Fibroblast of lung (primary cell): ENCODE measurements at regions not wholly inside any gene's neighbourhood (a gene's known extent, or its start where the extent isn't known, plus 50 kb on each side); places are given as distances from the start of the nearest gene placed in this dataset.

Experiments used
- DNase-seq, 2 donors: peaks; one replicate each; pipeline versions ENCODE4 v3.0.0 to v3.0.0-alpha.2; 2010; ENCODE audit warnings: low read depth in 2 of 2
- H2AFZ ChIP-seq: 2 replicates; pipeline ENCODE4 v1.5.1; 2012; ENCODE audit warnings: low read length, control low read depth, inconsistent platforms
- H3K27ac ChIP-seq: 2 replicates; pipeline ENCODE4 v1.5.1; 2011; ENCODE audit warnings: low read length, control low read depth; ENCODE audit not compliant: insufficient read depth
- H3K27me3 ChIP-seq: 2 replicates; pipeline ENCODE4 v1.5.1; 2011; ENCODE audit warnings: mild to moderate bottlenecking, low read length; ENCODE audit not compliant: control insufficient read depth, insufficient read depth
- H3K36me3 ChIP-seq: 2 replicates; pipeline ENCODE4 v1.5.1; 2011; ENCODE audit warnings: low read length; ENCODE audit not compliant: control insufficient read depth, insufficient read depth
- H3K4me1 ChIP-seq: 2 replicates; pipeline ENCODE4 v1.5.1; 2011; ENCODE audit warnings: low read length; ENCODE audit not compliant: control insufficient read depth, insufficient read depth; ENCODE audit errors: extremely low read depth
- H3K4me2 ChIP-seq: 2 replicates; pipeline ENCODE4 v1.5.1; 2011; ENCODE audit warnings: low read length, control low read depth; ENCODE audit not compliant: insufficient read depth; ENCODE audit errors: extremely low read depth
- H3K4me3 ChIP-seq, 4 experiments: fragments of 200-600 bp in 1 of 4; sonication (generic) in 1 of 4; replicated peaks in 1 of 4; 2 replicates each; pipeline ENCODE4 v1.5.1; 2011 to 2016; ENCODE audit warnings: low read length in 4 of 4, low read depth in 3 of 4, mild to moderate bottlenecking in 3 of 4, control low read depth in 2 of 4, inconsistent platforms in 1 of 4, mixed read lengths in 1 of 4; ENCODE audit not compliant: insufficient read depth in 1 of 4; ENCODE audit errors: control extremely low read depth in 1 of 4
- H3K79me2 ChIP-seq: 2 replicates; pipeline ENCODE4 v1.5.1; 2012; ENCODE audit warnings: mild to moderate bottlenecking, low read length, inconsistent platforms; ENCODE audit not compliant: control insufficient read depth, insufficient read depth
- H3K9ac ChIP-seq: 2 replicates; pipeline ENCODE4 v1.5.1; 2011; ENCODE audit warnings: mild to moderate bottlenecking, low read length, control low read depth; ENCODE audit not compliant: insufficient read depth
- H3K9me3 ChIP-seq: 2 replicates; pipeline ENCODE4 v1.5.1; 2012; ENCODE audit warnings: low read depth, low read length; ENCODE audit not compliant: control insufficient read depth, insufficient read depth
- H4K20me1 ChIP-seq: 2 replicates; pipeline ENCODE4 v1.5.1; 2011; ENCODE audit warnings: low read length; ENCODE audit not compliant: control insufficient read depth, insufficient read depth; ENCODE audit errors: extremely low read depth
- CTCF ChIP-seq, 2 donors: IDR thresholded peaks in 1 of 2; conservative IDR thresholded peaks in 1 of 2; 1 replicate in 1 of 2; 2 replicates in 1 of 2; pipeline ENCODE4 v1.5.1; 2011 to 2012; ENCODE audit warnings: low read length in 2 of 2, control low read depth in 1 of 2, inconsistent platforms in 1 of 2, low read depth in 1 of 2, mild to moderate bottlenecking in 1 of 2
- EZH2 ChIP-seq: IDR thresholded peaks from 2 replicates; pipeline ENCODE4 v1.5.1; 2012; ENCODE audit warnings: low read length, control low read depth, mild to moderate bottlenecking; ENCODE audit errors: missing control alignments

- no peak overlapping the region for H3K9ac ChIP-seq
Observed at GRCh38 chr12:89087149-89087825, 265.0 kb downstream of the DUSP6 start.

GRCh38 chr12:89085421-89085820, 266.9 kb downstream of the DUSP6 start:
- no peaks in the 10 kb centered on the region for H3K79me2 ChIP-seq
- no peaks in the 10 kb centered on the region for H3K4me1 ChIP-seq
- no peak overlapping the region for H3K4me2 ChIP-seq
- H4K20me1 ChIP-seq: no peaks in the 10 kb centered on the region
- no peaks in the 10 kb centered on the region for H3K9me3 ChIP-seq
- H3K27ac ChIP-seq: no peak overlapping the region
- H3K27me3 ChIP-seq: no peaks in the 10 kb centered on the region
- no peak overlapping the region for H3K9ac ChIP-seq
- DNase-seq: peak in 1 of 2 donors; percentile 34
- no peak overlapping the region for H3K4me3 ChIP-seq
- no peaks in the 10 kb centered on the region for H3K36me3 ChIP-seq
- TF ChIP-seq EZH2 (no peak), CTCF (conservative IDR thresholded peaks at IDR 0.05 in 1 of 2, IDR thresholded peaks at IDR 0.05 in 1 of 2; ENCODE audit: low read depth in 1 of 2, low read length in 2 of 2) (no peak)
- H2AFZ ChIP-seq: no peak overlapping the region

More at GRCh38 chr12:89087149-89087825, 265.0 kb downstream of the DUSP6 start:
- Histone ChIP-seq H2AFZ (no peak overlapping the region), H3K4me3 (no peak overlapping the region), H3K79me2 (no peaks in the 10 kb centered on the region), H3K27me3 (no peaks in the 10 kb centered on the region), H3K36me3 (no peaks in the 10 kb centered on the region), H3K4me2 (no peak overlapping the region), H3K4me1 (no peaks in the 10 kb centered on the region), H4K20me1 (no peaks in the 10 kb centered on the region), H3K27ac (no peak overlapping the region), H3K9me3 (no peaks in the 10 kb centered on the region)
- no peak for DNase-seq
- no peak for TF ChIP-seq CTCF (conservative IDR thresholded peaks at IDR 0.05 in 1 of 2, IDR thresholded peaks at IDR 0.05 in 1 of 2; ENCODE audit: low read depth in 1 of 2, low read length in 2 of 2)
- TF ChIP-seq EZH2: no peak

- H2AFZ ChIP-seq: no peak overlapping the region
- H3K4me2 ChIP-seq: no peak overlapping the region
- no peak overlapping the region for H3K27ac ChIP-seq
- no peaks in the 10 kb centered on the region for H3K9me3 ChIP-seq
- H3K27me3 ChIP-seq: no peaks in the 10 kb centered on the region
- no peak for TF ChIP-seq EZH2
- no peak for TF ChIP-seq CTCF (conservative IDR thresholded peaks at IDR 0.05 in 1 of 2, IDR thresholded peaks at IDR 0.05 in 1 of 2; ENCODE audit: low read depth in 1 of 2, low read length in 2 of 2)
- no peaks in the 10 kb centered on the region for H3K79me2 ChIP-seq
- H3K4me3 ChIP-seq: no peak overlapping the region
- peak; percentile 55 to 88 for DNase-seq
- no peaks in the 10 kb centered on the region for H3K4me1 ChIP-seq
- no peak overlapping the region for H3K9ac ChIP-seq
- no peaks in the 10 kb centered on the region for H3K36me3 ChIP-seq
- no peaks in the 10 kb centered on the region for H4K20me1 ChIP-seq
Observed at GRCh38 chr12:89084751-89085150, 267.6 kb downstream of the DUSP6 start.
